NCI-H128 (cell line): ENCODE measurements at regions not wholly inside any gene's neighbourhood (a gene's known extent, or its start where the extent isn't known, plus 50 kb on each side); places are given as distances from the start of the nearest gene placed in this dataset.

Source experiments
- DNase-seq: peaks from one replicate; lab custom pipeline; 2025; ENCODE audit not compliant: unreplicated experiment; lab: John Stamatoyannopoulos, UW

DNA sequence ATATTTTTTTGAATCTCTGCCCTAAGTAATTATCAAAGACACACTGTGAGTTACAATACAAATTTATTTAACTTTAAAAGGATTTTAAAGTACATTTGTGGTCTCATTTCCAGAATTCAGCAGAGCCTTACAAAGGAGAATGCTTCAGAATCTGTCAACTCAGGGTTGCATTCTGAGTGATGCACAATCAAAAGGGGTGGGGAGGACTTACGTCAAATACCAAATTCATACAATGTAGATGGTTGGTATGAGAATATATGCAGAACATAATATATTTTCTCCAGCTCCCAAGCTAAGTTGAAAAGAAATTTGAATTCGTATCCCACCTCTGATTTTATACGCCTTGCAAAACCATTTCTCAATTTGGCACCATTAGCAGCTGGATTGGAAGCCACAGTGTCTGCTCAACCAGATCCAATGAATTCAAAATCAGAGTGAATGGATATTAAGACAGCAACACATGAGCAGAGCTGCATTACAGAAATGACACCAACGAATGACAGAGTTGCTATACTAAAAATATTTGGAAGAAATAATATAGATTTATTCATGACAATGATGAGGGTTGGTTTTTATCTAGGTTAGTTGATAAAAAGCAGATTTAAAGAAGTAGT is 110.4 kb upstream of the CFAP20DC start:
- DNase-seq, result no peak

DNA sequence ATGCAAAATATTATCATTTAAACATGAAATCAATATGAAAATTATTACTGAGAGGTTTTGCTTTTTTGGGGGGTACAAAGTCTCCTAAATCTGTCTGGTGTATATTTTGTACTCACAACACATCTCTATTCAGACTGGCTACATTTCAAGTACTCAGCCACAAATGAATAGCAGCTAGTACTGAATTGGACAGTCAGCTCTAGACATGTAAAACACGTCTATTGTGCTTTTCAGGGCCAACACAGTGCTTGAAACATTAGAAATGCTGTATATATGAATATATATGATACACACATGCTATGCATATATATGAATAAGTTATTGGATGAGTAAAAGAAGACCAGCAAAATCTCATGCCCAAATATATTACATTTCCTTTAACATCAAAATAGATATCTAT is 103.8 kb upstream of the CFAP20DC start:
- no peak for DNase-seq

DNA sequence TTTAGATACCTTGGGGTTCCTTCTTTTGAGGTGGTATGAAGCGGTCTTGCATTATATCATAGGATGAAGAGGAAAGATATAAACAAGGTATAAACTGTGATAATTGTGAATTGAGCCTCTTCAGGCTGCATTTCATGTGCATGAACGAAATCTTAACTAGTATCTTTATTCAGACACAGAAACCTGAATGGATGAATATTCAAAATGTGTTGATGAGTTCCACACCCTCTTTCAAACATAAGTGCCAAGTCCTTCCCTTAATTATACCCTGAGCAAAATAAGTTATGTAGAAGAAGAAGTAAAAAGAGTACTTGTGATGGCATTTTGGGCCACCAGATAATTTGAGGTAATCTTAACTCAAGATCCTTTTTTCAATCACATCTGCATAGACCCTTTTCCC is 103.1 kb upstream of the CFAP20DC start:
- DNase-seq, result no peak

DNA sequence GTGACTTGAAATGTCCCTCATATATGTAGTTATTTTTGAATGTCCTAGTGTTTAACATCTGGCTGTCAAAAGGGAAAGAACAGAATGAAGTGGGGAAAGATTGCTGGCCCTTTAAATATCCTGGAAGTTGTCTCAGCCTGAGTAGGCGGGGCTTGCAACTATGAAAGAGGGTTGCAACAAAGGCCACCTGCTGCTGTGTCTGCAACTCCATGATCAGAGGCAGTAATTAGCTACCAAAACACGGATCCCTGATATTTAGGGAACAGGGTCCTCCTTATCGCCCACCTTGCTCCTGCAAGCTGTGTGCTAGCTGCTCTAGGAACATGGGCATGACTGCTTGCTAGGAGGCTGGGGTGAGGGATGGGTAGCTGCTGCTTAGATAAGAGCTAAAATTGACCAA is 100.2 kb upstream of the CFAP20DC start:
- DNase-seq, result no peak

DNA sequence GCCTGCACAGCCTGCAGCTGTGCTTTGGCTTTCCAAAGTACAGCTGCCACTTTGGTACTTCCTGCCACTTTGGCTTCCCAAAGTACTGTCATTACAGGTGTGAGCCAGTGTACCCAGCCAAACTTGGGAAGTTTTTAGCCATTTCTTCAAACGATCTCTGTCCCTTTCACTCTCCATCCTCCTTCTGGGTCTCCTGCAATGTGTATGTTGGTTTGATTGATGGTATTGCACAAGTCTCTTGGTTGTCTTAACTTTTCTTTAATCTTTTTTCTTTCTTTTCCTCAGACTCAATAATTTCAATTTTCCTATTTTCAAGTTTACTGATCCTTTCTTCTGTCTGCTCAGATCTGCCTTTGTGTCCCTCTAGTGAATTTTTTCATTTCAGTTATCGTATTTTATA is 99.3 kb upstream of the CFAP20DC start:
- DNase-seq, result no peak

DNA sequence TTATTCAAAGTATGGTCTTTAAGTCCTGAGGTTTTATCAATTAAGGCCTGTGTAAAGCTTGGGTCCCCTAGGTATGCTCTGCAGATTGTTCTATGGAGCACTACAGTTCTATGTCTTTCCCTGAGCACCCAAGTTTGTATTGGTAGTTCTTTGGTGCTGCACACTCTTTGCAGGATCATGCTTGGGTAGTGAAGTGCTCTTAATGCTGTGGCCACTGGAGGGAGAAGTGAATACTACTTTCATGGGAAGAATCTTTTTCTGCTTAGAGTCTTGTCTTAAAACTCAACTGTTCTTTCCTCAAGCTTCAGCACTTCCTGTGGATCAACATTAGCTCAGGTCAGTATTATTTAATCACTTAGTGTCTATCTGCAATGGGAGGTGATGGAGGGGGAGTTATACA is 93.6 kb upstream of the CFAP20DC start:
- DNase-seq, result no peak

DNA sequence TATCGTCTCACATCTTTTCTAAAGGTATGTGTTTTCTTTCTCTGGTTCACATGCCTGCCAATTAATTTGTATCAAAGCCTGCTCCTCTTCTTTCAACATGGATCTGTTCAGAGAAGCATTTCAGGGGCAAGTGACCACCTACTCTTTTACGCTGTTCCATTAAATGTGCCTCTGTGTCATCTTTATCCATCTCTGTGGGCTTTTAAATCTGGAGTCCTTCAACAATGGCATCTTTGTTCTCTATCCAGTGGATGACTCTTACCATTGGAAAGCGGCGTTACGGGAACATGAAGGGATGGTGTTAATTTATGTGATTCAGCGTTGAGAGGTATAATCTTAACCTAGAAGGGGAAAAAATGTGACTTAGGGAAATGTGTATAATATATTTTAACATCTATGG is 92.7 kb upstream of the CFAP20DC start:
- DNase-seq, result no peak

DNA sequence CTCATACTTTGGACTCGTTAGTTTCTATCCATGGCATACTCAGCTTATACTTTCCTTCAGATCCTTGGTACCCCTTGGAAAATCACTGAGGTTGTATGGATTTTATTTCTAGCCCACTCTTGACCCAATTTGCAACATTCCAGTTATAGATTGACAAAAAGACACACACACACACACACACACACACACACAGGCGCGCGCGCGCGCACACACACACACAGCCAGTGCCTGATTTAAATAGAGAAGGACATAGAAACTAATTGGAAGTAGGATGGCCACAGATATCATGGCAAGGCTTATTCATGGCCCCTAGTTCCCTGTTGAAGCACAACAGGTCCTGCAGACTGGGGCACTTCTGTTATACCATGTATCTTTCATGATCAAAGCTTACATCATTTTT is 89.1 kb upstream of the CFAP20DC start:
- no peak for DNase-seq

DNA sequence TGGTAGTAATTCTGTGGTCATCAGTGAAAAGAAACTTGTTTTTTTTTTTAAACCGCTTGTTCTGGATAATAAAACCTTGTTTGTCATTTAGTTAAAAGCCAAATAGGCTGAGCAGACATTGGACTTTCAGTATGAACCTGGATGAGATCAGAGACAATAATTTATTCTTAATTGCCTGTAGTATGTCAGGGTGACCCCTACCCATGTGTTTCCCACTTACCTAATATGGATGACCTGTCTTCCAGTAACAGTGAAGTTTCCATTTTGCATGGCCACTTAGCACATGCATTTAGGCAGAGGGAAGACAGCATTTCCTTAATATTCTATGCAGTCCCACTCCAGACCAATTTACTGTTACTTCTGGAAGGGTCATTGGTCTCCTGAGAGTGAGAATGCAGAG is 87.6 kb upstream of the CFAP20DC start:
- DNase-seq, result no peak

DNA sequence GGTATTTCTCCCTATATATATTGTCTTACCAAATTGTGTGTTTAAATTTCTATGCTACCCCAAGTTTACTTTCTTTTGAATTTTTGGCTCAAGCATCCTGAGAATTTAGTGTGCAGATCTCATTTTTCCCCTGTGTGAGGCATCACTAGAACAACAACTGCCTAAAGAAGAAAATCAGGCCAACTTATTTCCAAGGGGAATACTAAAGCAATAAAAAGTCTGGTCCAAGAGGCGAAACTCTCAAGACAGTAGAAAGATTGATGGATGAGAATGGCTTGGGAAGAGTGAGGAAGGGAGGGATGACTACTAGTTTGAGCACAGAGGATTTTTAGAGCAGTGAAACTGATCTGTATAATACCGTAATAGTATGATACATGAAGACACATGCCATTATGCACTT is 86.3 kb upstream of the CFAP20DC start:
- no peak for DNase-seq

DNA sequence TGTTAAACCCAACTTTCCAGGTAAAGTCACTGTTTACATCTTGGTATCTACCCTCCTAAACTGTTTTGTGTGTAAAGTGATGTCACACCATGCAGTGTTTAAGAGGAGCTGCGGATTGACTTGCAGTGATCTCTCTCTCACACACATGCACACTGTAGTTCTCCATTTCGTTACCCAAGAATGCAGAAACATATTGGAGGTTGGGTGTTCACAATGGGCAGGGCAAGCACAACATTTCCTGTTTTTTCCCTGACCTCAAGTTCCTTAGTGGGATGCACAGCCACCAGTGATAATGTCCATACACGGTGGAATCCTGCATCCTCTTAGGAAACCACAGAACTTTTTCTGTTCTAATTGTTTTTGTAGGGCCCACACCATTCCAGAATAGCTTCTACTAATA is 85.3 kb upstream of the CFAP20DC start:
- DNase-seq, result no peak

DNA sequence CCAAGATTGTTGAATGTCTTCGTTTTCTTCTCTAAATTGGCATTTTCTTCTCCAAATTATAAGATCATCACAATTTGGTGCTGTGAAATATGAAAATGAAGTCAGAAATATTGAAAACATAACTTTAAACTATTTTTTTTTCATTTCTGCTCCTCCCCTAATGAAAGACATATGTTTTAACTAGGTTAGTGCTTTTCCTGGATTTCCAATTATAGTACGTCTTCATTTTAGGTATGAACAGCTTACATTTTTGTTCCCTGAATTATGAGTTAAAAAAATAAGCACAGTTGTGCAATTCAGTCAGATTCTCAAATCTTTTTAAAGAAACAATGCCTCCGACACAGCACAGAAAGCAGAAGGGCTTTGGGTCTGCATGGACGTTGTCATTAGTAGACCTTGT is 83.5 kb upstream of the CFAP20DC start:
- DNase-seq, result no peak

DNA sequence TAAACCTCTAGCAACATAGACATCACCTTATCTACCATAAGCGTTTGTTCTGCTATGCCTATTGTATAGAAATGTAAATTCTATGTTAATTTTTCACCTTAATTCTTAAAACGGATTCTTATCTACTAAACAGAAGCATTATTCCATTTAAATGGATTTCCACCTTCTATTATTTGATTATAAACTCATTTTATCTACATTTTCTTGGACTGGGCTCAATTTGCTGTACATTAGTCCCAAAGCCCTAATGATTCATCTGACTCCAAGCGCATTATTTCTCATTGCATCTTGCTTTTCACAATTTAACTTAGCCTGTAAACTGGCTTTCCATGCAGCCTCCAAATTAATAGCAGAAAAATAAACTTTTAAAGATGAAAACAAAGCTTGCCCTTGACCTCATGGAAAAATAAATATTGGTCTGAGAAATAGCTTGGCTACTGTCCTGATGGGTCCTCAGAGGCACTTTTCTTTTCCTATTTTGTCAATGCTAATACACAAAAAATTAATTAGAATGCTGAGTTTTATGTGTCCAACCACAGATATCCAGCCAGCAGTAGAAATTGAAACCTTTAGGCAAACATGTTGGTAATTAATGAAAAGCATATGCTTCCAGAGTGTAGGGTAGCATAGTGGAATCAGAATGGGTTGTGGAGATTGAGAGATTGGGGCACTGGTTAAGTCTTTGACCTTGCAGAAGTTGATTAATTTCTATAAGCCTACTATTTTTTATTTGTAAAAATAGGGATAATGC is 81.4 kb upstream of the CFAP20DC start:
- no peak for DNase-seq

DNA sequence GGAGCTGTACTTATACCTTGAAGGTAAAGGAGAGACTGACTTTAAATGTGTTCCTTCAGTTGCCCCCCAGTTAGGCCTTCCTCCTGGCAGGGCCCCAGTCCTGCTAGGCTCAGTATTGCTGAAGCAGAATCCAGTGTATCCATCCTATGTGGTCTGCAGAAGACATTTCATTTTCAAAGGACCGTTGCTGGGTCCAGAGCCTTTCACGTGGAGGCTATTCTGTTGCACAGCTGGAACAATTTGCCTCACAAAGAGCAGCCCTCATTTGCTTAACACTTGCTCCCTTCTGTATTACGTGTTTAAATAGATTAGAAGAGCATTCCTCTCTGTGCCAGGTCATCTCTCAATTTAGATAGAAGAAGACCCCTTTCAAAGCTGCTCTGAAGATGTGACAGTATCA is 78.9 kb upstream of the CFAP20DC start:
- DNase-seq, result no peak

DNA sequence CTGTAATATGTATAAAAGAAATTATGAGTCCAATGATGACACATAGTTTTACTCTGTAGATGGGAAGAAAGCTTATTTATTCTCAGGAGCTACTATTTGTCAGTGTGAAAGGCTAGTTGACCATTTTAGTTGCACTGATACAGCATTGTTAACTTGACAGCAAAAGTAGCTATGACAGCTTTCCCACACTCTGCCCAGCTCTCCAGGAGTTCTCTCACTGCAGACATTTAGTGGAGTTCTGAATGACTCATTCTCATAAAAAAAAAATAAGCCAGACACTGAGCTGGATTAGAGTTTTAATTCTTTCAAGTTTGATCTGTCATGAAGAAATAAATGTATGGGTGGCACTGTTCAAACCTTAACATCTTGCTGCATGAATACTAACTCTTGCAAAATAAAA is 77.2 kb upstream of the CFAP20DC start:
- no peak for DNase-seq

DNA sequence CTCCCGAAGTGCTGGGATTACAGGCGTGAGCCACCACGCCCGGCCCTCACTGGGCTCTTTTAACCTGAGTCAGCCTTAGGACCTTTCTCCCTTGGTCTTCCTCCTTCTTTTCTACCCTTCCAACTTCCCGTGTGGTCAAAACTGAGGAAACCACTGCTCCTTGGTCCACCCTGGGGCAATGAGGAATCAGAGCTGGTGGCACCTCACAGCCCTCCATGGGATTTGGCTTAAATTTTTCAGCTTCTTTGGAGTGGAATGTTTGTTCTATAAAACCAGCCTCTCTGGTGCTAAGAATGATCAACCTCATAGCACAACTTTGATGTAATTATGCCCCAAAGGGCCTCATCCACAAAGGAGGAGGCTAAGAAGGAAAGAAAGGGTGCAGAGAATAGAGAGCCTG is 76.6 kb upstream of the CFAP20DC start:
- no peak for DNase-seq

DNA sequence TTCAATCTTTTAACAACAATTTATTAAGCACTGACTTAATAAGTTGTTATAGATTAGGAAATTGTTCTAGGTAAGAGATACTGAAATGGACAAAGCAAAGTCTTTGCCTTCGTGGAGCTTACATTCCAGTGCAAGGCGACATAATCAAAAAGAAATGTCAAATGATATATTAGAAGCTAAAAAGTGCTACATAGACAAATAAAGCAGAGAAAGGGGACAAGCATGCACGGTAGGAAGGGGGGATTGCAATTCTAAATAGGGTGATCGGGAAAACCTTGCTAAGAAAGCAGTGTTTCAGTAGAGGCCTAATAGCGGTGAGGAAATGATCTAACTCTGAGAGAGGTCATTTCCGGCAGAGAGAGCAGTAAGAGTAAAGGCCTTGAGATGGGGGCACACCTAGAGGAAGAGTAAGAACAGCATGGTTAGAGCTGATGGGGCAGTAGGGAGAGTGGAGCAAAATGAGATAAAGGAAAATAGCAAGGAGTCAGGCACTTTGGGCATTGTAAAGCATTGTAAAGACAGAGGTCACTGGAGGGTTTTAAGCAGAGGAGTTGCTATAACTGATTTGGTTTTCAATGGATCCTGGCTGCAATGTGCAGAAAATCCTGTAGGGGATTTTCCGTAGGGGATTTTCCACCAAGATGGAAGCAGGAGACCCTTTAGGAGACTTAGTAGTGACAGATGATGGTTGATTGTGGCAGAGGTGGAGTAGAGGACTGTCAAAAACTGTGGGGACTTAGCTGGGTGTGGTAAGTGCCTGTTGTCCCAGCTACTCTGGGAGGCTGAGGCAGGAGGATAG is 71.7 kb upstream of the CFAP20DC start:
- no peak for DNase-seq

DNA sequence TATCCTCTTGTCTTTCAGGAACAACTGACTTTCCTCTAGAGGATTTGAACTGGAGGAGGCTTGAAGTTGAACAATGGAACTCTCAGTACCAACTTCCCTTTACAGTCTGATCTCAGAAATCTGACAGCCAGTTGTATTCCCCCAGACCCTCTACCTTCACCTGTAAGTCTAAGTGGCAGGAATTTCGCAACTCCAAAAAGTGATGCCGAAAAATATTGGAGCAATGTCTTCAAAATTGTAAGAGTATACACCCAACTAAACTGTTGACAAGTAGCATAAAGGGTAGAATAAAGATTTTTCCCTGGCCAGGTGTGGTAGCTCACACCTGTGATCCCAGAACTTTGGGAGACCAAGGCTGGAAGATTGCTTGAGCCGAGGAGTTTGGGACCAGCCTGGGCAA is 69.1 kb upstream of the CFAP20DC start:
- no peak for DNase-seq

DNA sequence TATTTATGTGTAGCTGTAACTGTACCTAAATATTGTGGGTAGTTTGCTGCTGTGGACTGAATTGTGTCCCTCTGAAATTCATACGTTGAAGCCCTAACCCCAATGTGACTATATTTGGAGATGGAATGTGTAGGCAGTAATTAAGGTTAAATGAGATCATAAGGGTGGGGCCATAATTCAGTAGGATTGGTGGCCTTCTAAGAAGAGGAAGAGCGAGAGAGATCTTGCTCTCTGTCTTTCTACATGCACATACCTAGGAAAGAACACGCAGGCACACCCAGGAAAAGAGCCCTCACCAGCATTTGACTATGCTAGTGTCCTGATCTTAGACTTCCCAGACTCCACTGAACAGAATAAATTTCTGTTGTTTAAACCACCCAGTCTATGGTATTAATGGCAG is 67.6 kb upstream of the CFAP20DC start:
- no peak for DNase-seq

DNA sequence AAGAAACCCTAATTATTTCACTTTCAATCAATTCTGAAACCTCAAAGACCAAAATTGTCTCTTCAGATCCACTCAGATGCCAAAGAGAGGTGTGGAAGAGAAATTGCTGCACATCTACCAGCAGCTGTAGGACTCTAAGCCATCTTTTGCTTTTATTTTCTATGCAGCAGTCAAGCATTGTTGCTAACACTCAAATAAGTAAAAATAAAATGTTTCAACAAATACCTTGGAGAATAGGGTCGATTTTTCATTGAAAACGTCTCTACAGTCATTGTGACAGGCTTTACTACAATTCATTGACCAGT is 66.4 kb upstream of the CFAP20DC start:
- no peak for DNase-seq

DNA sequence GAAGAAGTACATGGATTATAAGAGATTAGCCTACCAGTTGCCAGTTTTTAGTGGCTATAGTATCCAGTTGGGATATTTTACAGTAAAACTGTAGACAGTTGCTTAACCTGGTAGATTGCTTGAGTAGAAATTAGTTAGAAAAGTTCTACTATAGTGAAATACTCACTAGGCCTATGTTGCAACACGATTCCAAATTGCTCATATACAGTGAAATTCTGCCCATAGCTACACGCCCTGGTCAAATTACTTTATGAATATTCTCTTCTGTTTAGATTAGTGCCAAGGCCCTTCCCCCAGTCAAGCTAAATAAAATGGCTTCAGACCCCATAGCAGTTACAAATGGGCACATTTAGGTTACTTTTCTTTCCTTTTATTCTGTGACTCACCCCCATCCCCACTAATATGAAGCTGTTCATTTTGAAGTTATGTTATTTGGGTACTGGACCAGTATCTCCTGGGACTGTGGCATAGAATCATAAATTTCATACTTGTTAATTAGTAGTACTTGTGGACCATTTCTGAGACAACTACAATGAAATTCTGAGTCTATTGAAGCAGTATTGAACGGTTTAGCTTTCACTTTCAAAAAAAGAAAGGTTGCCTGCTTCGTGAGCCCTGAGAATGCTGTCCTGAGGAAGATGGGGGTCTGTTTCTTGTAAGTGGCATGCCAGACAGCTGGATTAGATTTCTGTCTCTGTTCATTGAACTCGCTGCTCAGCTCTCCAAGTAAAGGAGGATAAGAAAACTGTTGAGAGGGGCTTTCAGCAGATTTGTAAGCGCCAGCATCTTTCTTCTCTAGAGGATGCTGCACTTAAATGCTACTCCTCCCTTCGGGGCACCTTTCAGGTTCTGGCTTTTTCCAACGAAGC is 65.8 kb upstream of the CFAP20DC start:
- no peak for DNase-seq
